HAP-1 (cell line): ENCODE measurements at regions not wholly inside any gene's neighbourhood (a gene's known extent, or its start where the extent isn't known, plus 50 kb on each side); places are given as distances from the start of the nearest gene placed in this dataset.

Source experiments
- DNase-seq, 2 experiments: peaks; one replicate each; pipeline ENCODE4 v3.0.0-alpha.2; 2016 to 2020; ENCODE audit warnings: low spot score in 2 of 2
- H3K27me3 ChIP-seq: fragments of 250-450 bp; sonication (Bioruptor Pico); 2 replicates; pipeline ENCODE4 v1.5.1; 2020; ENCODE audit warnings: low read depth, mild to moderate bottlenecking, moderate library complexity
- H3K36me3 ChIP-seq: fragments of 250-450 bp; sonication (Bioruptor Pico); replicated peaks from 2 replicates; pipeline ENCODE4 v1.5.1; 2020; ENCODE audit warnings: mild to moderate bottlenecking
- H3K4me1 ChIP-seq: fragments of 250-450 bp; sonication (Bioruptor Pico); 2 replicates; pipeline ENCODE4 v1.5.1; 2020; ENCODE audit warnings: mild to moderate bottlenecking
- H3K4me3 ChIP-seq: fragments of 250-450 bp; sonication (Bioruptor Pico); 2 replicates; pipeline ENCODE4 v1.5.1; 2020; ENCODE audit warnings: mild to moderate bottlenecking, moderate library complexity
- H3K9me3 ChIP-seq: fragments of 250-450 bp; sonication (Bioruptor Pico); 2 replicates; pipeline ENCODE4 v1.5.1; 2020; ENCODE audit warnings: mild to moderate bottlenecking, moderate library complexity
- in situ Hi-C: fragments of 300-500 bp; cut with MboI; formaldehyde crosslinking; loops from 3 replicates; pipeline ENCODE4 v1.14.3; 2020; ENCODE audit warnings: low sequenced_read_pairs, inconsistent platforms, mixed read lengths

DNA sequence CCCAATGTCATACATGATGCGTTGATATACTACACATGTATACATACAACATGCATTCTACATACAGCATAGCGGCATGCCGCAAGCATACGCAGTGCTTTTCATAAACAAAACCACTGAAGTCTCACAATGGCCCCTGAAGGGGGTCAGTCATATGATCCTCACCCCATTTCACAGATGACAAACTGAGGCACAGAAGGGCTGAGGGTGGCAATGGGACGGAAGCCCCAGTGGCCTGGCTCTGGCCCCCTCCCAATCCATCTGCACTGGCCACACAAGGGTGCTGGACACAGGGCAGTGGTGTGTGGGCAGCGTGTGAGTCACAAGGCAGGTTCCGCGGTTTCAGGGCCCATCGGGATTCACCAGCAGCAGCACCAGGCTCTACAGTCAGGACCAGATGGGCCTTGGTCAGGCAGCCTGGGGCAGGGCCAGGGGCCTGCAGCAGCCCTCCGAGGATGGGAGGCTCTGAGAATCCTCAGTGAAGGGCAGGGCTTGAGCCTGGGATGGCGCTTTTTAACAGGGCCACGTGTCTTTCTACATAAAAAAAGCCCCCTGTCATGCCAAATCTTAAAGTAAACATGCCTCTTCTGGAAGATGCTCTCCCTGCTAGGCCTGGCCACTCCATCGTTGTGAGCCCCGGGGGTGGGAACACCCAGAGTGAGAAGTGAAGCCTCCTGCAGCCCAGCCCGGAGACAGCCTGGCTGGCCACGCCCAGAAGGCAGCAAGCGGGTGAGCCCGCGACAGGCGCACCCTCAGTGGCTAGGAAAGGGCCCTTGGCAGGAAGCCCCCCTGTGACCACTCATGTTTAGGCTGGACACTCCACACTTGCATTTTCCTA, 206.5 kb downstream of the CTTN start:
- Histone ChIP-seq H3K4me3 (no peak overlapping the region), H3K4me1 (no peaks in the 10 kb centered on the region), H3K36me3 (no peaks in the 10 kb centered on the region), H3K9me3 (no peaks in the 10 kb centered on the region), H3K27me3 (peaks cover 6% of the 10 kb centered on the region; the same call in 1 of the 2 replicates)
- in situ Hi-C loops: loop anchor here (25.0 kb wide), 1 partner anchor 107 kb away; no protein-coding TSS in a partner anchor
- DNase-seq: no peak

DNA sequence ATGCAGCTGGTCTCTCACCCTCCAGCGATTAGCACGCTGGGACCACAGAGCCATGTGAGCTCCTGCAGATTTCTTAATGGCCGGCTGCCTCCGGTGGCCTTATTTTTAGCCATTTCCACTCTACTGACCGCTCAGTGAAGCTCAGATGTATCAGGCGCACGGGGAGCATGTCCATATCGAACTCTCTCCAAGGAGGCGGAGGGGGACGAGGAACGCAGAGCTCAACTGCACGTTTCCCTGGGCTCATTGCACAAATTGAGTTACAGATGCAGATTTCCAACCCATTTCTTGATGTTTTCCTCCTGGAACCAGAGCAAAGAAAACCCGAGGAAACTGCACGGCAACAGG, 207.1 kb downstream of the CTTN start:
- DNase-seq: no peak
- no peaks in the 10 kb centered on the region for H3K4me1 ChIP-seq
- no peaks in the 10 kb centered on the region for H3K36me3 ChIP-seq
- H3K4me3 ChIP-seq: no peak overlapping the region
- no peaks in the 10 kb centered on the region for H3K9me3 ChIP-seq
- in situ Hi-C loops: loop anchor here (25.0 kb wide), 1 partner anchor 107 kb away; no protein-coding TSS in a partner anchor
- peaks cover 8% of the 10 kb centered on the region for H3K27me3 ChIP-seq

DNA sequence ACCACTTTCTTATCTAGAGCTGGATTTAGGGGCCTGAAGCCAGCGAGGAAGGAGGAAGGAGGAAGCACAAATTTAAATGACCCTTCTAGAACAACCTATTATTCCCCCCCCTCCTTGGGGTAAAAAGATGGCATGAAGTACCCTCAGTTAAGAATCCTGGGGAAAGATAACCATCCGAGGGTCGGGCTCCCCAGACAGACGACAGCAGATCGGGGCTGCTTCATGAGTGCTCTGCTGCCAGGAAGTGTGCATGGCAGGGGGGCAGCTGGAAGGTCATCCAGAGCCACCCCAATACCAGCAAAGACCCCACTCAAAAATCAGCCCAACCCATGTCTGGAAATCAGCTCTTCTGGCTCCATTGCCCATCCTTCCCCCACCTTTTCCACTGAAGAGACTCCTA, 207.5 kb downstream of the CTTN start:
- Histone ChIP-seq H3K9me3 (no peaks in the 10 kb centered on the region), H3K4me1 (no peaks in the 10 kb centered on the region), H3K36me3 (no peaks in the 10 kb centered on the region), H3K27me3 (peaks cover 10% of the 10 kb centered on the region), H3K4me3 (no peak overlapping the region)
- DNase-seq: no peak
- in situ Hi-C loops: loop anchor here (25.0 kb wide), 1 partner anchor 106 kb away; no protein-coding TSS in a partner anchor

DNA sequence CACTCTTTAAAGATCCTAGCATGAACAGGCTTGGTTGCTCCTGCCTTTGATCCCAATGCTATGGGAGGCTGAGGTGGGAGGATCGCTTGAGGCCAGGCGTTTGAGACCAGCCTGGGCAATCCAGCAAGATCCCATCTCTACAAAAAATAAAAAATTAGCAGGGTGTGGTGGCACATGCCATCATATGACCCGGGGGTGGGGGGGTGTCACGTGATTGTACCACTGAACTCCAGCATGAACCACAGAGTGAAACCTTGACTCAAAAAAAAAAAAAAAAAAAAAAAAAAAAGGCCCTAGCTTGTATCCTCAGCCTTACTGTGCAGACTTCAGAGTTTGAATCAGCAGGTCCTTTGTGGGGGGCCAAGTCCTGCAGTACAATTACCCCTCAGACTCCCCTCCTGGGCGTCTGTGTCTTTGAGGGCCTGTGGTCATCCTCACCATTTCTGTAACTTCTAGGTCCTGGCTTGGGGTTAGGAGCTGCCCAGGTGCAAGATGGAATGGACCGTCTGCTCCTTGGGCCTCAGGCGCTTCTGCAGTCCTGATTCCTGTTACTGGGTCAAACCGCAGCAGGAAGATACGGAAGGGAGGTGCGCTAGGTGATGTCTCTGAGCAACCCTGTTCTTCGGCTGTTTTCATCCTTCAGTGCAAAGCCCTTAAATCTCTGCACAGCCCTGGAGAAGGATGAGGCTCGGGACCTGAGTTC, 208.1 kb downstream of the CTTN start:
- Histone ChIP-seq H3K9me3 (no peaks in the 10 kb centered on the region), H3K27me3 (peaks cover 10% of the 10 kb centered on the region), H3K4me1 (no peaks in the 10 kb centered on the region), H3K36me3 (no peaks in the 10 kb centered on the region), H3K4me3 (no peak overlapping the region)
- in situ Hi-C loops: loop anchor here (25.0 kb wide), 1 partner anchor 106 kb away; no protein-coding TSS in a partner anchor
- no peak for DNase-seq

DNA sequence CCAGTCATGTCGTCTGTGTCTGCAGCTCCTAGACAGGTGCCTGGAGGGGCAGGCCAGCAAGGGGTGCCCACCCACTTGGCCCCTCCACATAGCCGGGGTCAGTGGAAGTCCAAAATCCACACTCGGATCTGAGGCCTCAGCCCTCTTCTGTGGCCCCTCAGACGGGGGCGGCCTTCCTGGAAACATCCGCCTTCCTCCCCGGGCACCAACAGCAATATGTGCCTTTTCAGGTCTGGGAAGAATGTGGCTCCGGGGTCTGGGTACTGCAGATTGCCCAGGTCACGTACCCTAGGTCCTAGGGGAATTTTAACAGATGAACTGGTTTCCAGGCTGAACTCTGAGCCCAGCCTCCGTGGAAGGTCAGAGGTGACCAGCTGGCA, 208.6 kb downstream of the CTTN start:
- no peak for DNase-seq
- in situ Hi-C loops: loop anchor here (25.0 kb wide), 1 partner anchor 105 kb away; no protein-coding TSS in a partner anchor
- Histone ChIP-seq H3K36me3 (no peaks in the 10 kb centered on the region), H3K4me3 (no peak overlapping the region), H3K9me3 (no peaks in the 10 kb centered on the region), H3K27me3 (peaks cover 10% of the 10 kb centered on the region), H3K4me1 (no peaks in the 10 kb centered on the region)

DNA sequence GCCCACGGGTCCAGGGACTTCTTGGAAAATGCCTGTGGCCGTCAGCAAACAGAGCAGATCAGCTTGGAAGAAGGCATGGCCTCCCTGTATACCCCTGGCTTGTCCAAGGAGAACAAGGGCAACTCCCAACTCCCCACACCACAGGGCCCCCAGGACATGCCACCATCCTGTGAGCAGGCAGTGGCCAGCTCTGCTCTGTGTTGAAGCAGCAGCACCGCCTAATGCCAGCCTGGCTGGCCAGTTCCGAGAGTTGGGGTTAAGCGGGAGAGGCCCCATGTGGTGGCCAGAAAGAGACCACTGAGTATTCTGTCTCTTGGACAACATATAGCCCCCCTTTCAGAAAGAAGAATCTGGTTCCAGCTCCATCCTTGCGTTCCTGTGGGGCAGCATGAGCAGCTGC, 209.2 kb downstream of the CTTN start:
- Histone ChIP-seq H3K9me3 (no peaks in the 10 kb centered on the region), H3K36me3 (no peaks in the 10 kb centered on the region), H3K4me3 (no peak overlapping the region), H3K27me3 (peaks cover 10% of the 10 kb centered on the region), H3K4me1 (no peaks in the 10 kb centered on the region)
- DNase-seq: no peak
- in situ Hi-C loops: loop anchor here (25.0 kb wide), 1 partner anchor 105 kb away; no protein-coding TSS in a partner anchor

DNA sequence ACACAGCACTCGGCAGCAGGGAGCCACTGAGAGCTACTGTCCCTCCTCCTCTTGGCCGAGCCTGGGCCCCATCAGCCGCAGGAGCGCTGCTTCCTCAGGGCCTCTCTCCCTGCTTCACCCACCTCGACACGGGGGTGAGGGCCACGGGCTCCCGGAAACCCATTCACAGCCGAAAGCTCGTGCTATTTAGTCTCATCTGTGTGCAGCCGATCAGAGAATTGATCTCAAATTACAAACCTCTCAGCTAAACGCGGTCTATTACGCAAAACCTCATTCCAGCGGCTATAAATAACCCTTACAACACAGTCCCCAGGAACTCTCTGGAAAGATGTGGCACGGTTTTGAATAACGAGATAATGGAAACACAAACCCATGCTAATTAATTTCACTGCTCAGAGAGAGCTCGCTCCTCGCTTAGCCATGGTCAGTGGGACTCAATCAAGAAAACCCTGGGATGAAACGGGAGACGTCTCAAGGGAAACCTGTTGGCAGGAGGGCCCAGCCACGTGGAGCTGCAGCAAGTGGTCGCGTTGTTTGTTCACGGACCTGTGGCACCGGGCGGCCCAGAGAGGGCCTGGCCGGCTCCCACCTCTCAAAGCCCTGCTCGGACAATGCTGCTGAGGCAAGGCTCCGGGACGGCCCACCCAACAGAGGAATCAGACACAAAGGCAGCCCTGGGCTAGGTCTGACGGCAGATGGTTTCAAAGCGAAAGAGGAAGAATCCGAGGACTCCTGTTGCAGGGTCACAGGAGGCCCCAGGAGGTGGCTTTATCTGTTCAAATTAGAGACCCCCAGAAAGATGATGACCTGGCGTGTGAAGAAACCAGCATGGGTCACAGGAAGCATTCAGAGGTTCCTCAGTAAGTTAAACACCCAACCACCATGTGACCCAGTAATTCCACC, 210.5 kb downstream of the CTTN start:
- Histone ChIP-seq H3K27me3 (peaks cover 5% of the 10 kb centered on the region; the same call in 1 of the 2 replicates), H3K9me3 (no peaks in the 10 kb centered on the region), H3K36me3 (no peaks in the 10 kb centered on the region), H3K4me1 (no peaks in the 10 kb centered on the region), H3K4me3 (no peak overlapping the region)
- in situ Hi-C loops: loop anchor here (25.0 kb wide), 1 partner anchor 103 kb away; no protein-coding TSS in a partner anchor
- DNase-seq: no peak

DNA sequence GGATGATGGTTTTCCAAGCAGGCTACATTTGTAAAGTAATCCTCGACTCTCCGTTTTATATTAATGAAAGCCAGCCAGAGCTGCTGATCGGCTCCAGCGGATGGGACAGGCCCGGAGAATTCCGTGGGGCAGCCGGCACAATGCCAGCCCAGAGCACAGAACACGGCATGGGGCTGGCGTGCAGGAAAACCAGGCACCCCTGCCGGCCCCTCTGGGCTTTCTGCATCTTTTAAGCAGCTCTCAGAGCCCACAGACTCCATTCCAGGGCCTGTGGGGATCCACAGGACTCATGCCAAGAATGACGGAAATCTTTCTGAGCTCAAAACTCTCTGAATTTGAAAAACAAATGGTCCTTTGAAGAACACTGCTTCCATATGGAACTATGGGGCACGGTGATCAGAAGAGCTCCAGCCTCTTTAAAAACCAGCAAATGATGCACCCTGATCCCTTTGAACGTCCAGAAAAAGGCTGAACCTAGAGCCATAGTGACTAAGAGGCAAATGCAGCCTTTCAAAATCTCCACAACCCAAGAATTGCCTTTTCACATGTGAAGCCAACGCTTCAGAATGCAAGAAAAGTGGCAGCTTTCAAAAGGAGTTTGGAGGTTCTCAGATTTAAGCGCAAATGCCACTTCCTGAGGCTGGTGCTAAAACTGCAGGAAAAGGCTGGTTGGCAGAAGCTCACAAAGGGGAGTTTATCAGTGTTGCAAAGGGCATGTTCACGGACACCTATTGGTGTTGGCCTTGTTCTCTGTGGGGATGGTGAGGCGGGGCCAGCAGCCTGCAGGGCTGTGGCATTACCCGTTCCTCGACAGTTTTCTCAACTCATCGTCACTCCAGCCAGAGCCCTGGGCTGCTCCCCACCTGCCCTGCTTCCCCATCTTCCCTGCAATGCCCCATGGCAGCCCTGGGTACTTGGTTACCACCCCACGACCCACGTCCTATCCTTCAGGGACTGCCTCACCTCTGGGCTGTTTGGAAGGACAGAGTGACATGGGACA, 212.5 kb downstream of the CTTN start:
- H3K27me3 ChIP-seq: peaks cover 5% of the 10 kb centered on the region; the same call in 1 of the 2 replicates
- no peak for DNase-seq

DNA sequence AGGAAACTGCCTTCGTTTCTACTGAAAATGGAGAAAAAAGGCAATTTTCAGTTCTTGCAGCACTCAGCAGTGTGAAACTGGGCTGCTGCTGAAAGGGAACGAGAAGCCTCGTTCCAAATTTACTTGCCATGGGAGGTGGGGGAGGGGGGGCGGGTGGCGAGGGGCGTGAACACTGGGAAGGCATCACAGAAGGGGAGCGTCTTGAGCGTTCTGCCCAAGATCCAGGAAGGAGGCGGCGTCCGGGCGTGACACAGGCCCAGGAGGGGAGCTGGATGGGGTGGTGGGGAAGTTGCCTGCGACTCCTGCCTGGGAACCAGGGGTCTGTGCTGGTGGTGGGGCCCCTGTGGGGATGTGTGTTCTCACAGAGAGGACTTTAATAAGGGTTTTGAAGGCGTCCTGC, 213.5 kb downstream of the CTTN start:
- in situ Hi-C loops: loop anchor here (25.0 kb wide), 1 partner anchor 100 kb away; no protein-coding TSS in a partner anchor
- Histone ChIP-seq H3K9me3 (no peaks in the 10 kb centered on the region), H3K4me3 (no peak overlapping the region), H3K36me3 (no peaks in the 10 kb centered on the region), H3K27me3 (peaks cover 5% of the 10 kb centered on the region; the same call in 1 of the 2 replicates), H3K4me1 (no peaks in the 10 kb centered on the region)
- no peak for DNase-seq

More for the DNA sequence above, 212.5 kb downstream of the CTTN start:
- Histone ChIP-seq H3K4me1 (no peaks in the 10 kb centered on the region), H3K36me3 (no peaks in the 10 kb centered on the region), H3K9me3 (no peaks in the 10 kb centered on the region), H3K4me3 (no peak overlapping the region)
- in situ Hi-C loops: loop anchor here (25.0 kb wide), 1 partner anchor 101 kb away; no protein-coding TSS in a partner anchor

DNA sequence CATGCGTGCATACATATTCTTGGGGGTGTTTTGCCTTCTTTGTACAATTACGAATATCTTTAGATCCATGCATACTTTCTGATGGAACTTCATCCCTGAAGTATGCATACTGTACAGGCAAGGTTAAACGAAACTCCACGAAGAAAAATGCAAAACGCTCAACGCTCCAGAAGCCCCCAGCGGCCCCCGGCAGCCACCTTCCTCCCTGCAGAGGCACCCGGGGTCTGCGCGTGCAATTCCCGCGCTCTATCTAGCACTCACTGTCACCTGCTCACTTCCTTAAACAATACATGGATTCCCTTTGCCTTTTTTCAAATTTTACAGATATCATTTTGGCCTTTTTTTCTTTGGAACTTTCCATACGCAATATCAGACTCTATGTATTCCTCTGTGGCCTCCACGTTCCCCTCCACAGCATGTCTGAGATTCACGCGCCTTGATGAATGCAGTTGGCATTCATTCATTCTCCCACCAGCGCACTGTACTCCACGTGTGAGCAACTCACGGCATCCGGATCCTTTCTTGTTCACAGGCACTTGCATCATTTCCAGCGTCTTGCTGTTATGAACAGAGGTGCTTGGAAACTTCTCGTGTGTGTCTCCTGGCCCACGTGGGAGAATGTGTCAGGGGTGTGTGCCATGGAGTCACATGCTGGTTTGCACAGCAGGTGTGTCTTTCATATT, 214.3 kb downstream of the CTTN start:
- no peak overlapping the region for H3K4me3 ChIP-seq
- no peaks in the 10 kb centered on the region for H3K9me3 ChIP-seq
- in situ Hi-C loops: loop anchor here (25.0 kb wide), 1 partner anchor 100 kb away; no protein-coding TSS in a partner anchor
- peaks cover 5% of the 10 kb centered on the region; the same call in 1 of the 2 replicates for H3K27me3 ChIP-seq
- no peaks in the 10 kb centered on the region for H3K4me1 ChIP-seq
- no peaks in the 10 kb centered on the region for H3K36me3 ChIP-seq
- DNase-seq: no peak

DNA sequence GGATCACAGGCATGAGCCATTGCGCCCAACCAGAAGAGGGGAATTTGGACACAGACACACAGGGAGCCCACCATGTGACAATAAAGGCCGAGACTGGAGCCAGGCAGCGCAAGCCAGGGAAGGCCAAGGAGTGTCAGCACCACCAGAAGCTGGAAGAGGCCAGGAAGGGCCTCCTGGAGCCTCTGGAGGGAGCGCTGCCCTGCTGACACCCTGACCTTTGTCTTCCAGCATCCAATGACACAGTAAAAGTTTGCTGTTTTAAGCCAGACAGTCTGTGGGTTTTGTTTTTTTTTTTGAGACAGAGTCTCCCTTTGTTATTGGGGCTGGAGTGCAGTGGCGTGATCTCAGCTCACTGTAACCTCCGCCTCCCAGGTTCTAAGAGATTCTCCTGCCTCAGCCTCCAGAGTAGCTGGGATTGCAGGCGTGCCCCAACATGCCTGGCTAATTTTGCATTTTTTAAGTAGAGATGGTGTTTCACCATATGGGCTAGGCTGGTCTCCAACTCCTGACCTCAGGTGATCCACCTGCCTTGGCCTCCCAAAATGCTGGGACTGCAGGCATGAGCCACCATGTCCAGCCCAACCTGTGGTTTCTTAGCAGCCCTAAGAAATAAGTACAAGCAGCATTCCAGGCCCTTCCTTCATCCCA, 215.8 kb downstream of the CTTN start:
- in situ Hi-C loops: loop anchor here (25.0 kb wide), 1 partner anchor 98 kb away; no protein-coding TSS in a partner anchor
- H3K36me3 ChIP-seq: no peaks in the 10 kb centered on the region
- no peak for DNase-seq
- no peaks in the 10 kb centered on the region for H3K4me1 ChIP-seq
- no peaks in the 10 kb centered on the region for H3K9me3 ChIP-seq
- H3K27me3 ChIP-seq: peaks cover 5% of the 10 kb centered on the region; the same call in 1 of the 2 replicates
- no peak overlapping the region for H3K4me3 ChIP-seq
